Bronchial epithelial cell (primary cell): ENCODE measurements at regions not wholly inside any gene's neighbourhood (a gene's known extent, or its start where the extent isn't known, plus 50 kb on each side); places are given as distances from the start of the nearest gene placed in this dataset.

Experiments
- DNase-seq: peaks from one replicate; pipeline ENCODE4 v3.0.0-alpha.2; 2010; ENCODE audit warnings: low read depth
- FAIRE-seq: peaks from 2 replicates; lab custom pipeline; 2011; peaks lifted over from hg19 to GRCh38; lab: Jason Lieb, UNC
- H3K27me3 ChIP-seq: 2 replicates; pipeline ENCODE4 v1.5.1; 2011; ENCODE audit warnings: low read length; ENCODE audit not compliant: control insufficient read depth, insufficient read depth
- H3K36me3 ChIP-seq: 2 replicates; pipeline ENCODE4 v1.5.1; 2011; ENCODE audit warnings: low read length; ENCODE audit not compliant: control insufficient read depth, insufficient read depth
- H3K4me3 ChIP-seq: 2 replicates; pipeline ENCODE4 v1.5.1; 2011; ENCODE audit warnings: mild to moderate bottlenecking, low read depth, low read length, control low read depth
- CTCF ChIP-seq: IDR thresholded peaks from 2 replicates; pipeline ENCODE4 v1.5.1; 2011; ENCODE audit warnings: mild to moderate bottlenecking, moderate library complexity, low read length, control low read depth, inconsistent platforms; ENCODE audit not compliant: insufficient read depth, severe bottlenecking

- TF ChIP-seq CTCF, result no peak
- H3K36me3 ChIP-seq, result no peaks in the 10 kb centered on the region
- no peak overlapping the region for H3K4me3 ChIP-seq
- H3K27me3 ChIP-seq, result no peaks in the 10 kb centered on the region
- DNase-seq (peak; percentile 98), FAIRE-seq (no peak)
These were observed 68.8 kb upstream of the KCTD1 start for GRCh38 chr18:26617151-26617554.

- Histone ChIP-seq H3K4me3 (no peak overlapping the region), H3K36me3 (no peaks in the 10 kb centered on the region), H3K27me3 (no peaks in the 10 kb centered on the region)
- FAIRE-seq (no peak), DNase-seq (no peak)
- no peak for TF ChIP-seq CTCF
These were observed 66.0 kb upstream of the KCTD1 start for GRCh38 chr18:26614374-26614773.
